HEK293 (cell line): ENCODE measurements at regions not wholly inside any gene's neighbourhood (a gene's known extent, or its start where the extent isn't known, plus 50 kb on each side); places are given as distances from the start of the nearest gene placed in this dataset.

Source experiments
- CTCF ChIA-PET: fragments of 350-600 bp; formaldehyde crosslinking; extraction: SDS; loops from one replicate; lab custom pipeline; 2021; ENCODE audit warnings: antibody characterized with exemption; lab: Yijun Ruan, JAX
- POLR2A ChIA-PET: fragments of 300-600 bp; formaldehyde crosslinking; extraction: SDS; loops from one replicate; lab custom pipeline; 2020; ENCODE audit warnings: antibody characterized with exemption, inconsistent platforms; lab: Yijun Ruan, JAX
- H3K27ac ChIP-seq: fragments of 200-500 bp; sonication (Bioruptor generic); 2 replicates; pipeline ENCODE4 v1.5.1; 2014; ENCODE audit warnings: low read depth, low read length, control low read depth, inconsistent platforms; ENCODE audit errors: extremely low read depth
- H3K36me3 ChIP-seq, 2 experiments: fragments of 200-500 bp in 1 of 2; sonication (Bioruptor generic) in 1 of 2; 1 replicate in 1 of 2; 2 replicates in 1 of 2; pipeline ENCODE4 v1.5.1; 2014 to 2017; ENCODE audit warnings: inconsistent platforms in 2 of 2, low read length in 2 of 2; ENCODE audit not compliant: control insufficient read depth in 2 of 2, insufficient read depth in 1 of 2
- H3K4me1 ChIP-seq: fragments of 200-500 bp; sonication (Bioruptor generic); 2 replicates; pipeline ENCODE4 v1.5.1; 2014; ENCODE audit warnings: mild to moderate bottlenecking, low read length, inconsistent platforms; ENCODE audit not compliant: control insufficient read depth, insufficient read depth
- H3K4me3 ChIP-seq: 2 replicates; pipeline ENCODE4 v1.5.1; 2011; ENCODE audit warnings: low read depth, mild to moderate bottlenecking, control low read depth, low read length, moderate library complexity
- H3K9me3 ChIP-seq: fragments of 200-500 bp; sonication (Bioruptor generic); 2 replicates; pipeline ENCODE4 v1.5.1; 2014; ENCODE audit warnings: low read depth, low read length, inconsistent platforms; ENCODE audit not compliant: control insufficient read depth, insufficient read depth
- HOXA7 ChIP-seq: sonication (generic); formaldehyde crosslinking; IDR thresholded peaks from 2 replicates; pipeline ENCODE4 v1.8.1; 2022; ENCODE audit warnings: missing genetic modification reagents, borderline replicate concordance
- KLF7 ChIP-seq: fragments of 450-650 bp; formaldehyde crosslinking; IDR thresholded peaks from 2 replicates; pipeline ENCODE4 v1.5.1; 2016; ENCODE audit warnings: missing biosample characterization, missing genetic modification characterization, borderline replicate concordance
- SP3 ChIP-seq: fragments of 450-650 bp; formaldehyde crosslinking; IDR thresholded peaks from 2 replicates; pipeline ENCODE4 v1.5.1; 2016; ENCODE audit warnings: missing biosample characterization, missing genetic modification characterization
- ZBTB8A ChIP-seq: fragments of 450-650 bp; formaldehyde crosslinking; IDR thresholded peaks from 2 replicates; pipeline ENCODE4 v1.5.1; 2016; ENCODE audit warnings: missing biosample characterization, missing genetic modification characterization
- ZEB2 ChIP-seq: fragments of 450-650 bp; formaldehyde crosslinking; IDR thresholded peaks from 2 replicates; pipeline ENCODE4 v1.5.1; 2016; ENCODE audit warnings: missing biosample characterization, missing genetic modification characterization
- ZNF274 ChIP-seq, 2 experiments: fragments of 200-500 bp in 1 of 2; fragments of 450-650 bp in 1 of 2; sonication (Bioruptor generic) in 1 of 2; formaldehyde crosslinking in 1 of 2; IDR thresholded peaks; 2 replicates each; pipeline versions ENCODE4 v1.5.1 to v1.6.1; 2014 to 2016; ENCODE audit warnings: borderline replicate concordance in 1 of 2, inconsistent platforms in 1 of 2, low read length in 1 of 2, missing biosample characterization in 1 of 2, missing genetic modification characterization in 1 of 2
- ZNF350 ChIP-seq: fragments of 450-650 bp; formaldehyde crosslinking; IDR thresholded peaks from 2 replicates; pipeline ENCODE4 v1.5.0; 2017; ENCODE audit warnings: missing biosample characterization, mild to moderate bottlenecking, missing genetic modification characterization
- ZNF610 ChIP-seq: fragments of 450-650 bp; formaldehyde crosslinking; IDR thresholded peaks from 2 replicates; pipeline ENCODE4 v1.5.1; 2016; ENCODE audit warnings: missing biosample characterization, missing genetic modification characterization, borderline replicate concordance
- ZNF670 ChIP-seq: fragments of 450-650 bp; formaldehyde crosslinking; IDR thresholded peaks from 2 replicates; pipeline ENCODE4 v1.5.1; 2016; ENCODE audit warnings: missing biosample characterization, missing genetic modification characterization, low read depth
- ZSCAN16 ChIP-seq: fragments of 450-650 bp; formaldehyde crosslinking; IDR thresholded peaks from 2 replicates; pipeline ENCODE4 v1.5.1; 2016; ENCODE audit warnings: missing biosample characterization, missing genetic modification characterization
- TF ChIP-seq, protein P1 (sequence below): fragments of 450-650 bp; formaldehyde crosslinking; IDR thresholded peaks from 2 replicates; pipeline ENCODE4 v1.5.1; 2016; ENCODE audit warnings: missing biosample characterization, missing genetic modification characterization, borderline replicate concordance
- TF ChIP-seq, protein P2 (sequence below): fragments of 450-650 bp; IDR thresholded peaks from 2 replicates; pipeline ENCODE4 v1.5.1; 2018; ENCODE audit warnings: missing biosample characterization, missing genetic modification characterization

DNA sequence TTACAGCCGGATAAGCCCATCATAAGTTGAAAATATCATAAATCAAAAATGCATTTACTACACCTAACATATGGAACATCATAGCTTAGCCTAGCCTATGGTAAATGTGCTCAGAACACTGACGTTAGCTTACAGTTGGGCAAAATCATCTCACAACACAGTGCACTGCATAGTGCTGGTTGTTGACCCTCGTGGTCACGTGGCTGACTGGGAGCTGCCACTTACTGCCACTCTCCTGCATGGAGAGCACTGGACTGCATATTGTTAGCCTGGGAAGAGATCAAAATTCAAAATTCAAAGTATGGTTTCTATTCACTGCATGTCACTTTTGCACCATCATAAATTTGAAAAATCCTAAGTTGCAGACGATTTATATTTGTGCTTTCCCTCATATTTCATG, 94.0 kb upstream of the CACNA2D3 start:
- TF ChIP-seq, protein P1, sequence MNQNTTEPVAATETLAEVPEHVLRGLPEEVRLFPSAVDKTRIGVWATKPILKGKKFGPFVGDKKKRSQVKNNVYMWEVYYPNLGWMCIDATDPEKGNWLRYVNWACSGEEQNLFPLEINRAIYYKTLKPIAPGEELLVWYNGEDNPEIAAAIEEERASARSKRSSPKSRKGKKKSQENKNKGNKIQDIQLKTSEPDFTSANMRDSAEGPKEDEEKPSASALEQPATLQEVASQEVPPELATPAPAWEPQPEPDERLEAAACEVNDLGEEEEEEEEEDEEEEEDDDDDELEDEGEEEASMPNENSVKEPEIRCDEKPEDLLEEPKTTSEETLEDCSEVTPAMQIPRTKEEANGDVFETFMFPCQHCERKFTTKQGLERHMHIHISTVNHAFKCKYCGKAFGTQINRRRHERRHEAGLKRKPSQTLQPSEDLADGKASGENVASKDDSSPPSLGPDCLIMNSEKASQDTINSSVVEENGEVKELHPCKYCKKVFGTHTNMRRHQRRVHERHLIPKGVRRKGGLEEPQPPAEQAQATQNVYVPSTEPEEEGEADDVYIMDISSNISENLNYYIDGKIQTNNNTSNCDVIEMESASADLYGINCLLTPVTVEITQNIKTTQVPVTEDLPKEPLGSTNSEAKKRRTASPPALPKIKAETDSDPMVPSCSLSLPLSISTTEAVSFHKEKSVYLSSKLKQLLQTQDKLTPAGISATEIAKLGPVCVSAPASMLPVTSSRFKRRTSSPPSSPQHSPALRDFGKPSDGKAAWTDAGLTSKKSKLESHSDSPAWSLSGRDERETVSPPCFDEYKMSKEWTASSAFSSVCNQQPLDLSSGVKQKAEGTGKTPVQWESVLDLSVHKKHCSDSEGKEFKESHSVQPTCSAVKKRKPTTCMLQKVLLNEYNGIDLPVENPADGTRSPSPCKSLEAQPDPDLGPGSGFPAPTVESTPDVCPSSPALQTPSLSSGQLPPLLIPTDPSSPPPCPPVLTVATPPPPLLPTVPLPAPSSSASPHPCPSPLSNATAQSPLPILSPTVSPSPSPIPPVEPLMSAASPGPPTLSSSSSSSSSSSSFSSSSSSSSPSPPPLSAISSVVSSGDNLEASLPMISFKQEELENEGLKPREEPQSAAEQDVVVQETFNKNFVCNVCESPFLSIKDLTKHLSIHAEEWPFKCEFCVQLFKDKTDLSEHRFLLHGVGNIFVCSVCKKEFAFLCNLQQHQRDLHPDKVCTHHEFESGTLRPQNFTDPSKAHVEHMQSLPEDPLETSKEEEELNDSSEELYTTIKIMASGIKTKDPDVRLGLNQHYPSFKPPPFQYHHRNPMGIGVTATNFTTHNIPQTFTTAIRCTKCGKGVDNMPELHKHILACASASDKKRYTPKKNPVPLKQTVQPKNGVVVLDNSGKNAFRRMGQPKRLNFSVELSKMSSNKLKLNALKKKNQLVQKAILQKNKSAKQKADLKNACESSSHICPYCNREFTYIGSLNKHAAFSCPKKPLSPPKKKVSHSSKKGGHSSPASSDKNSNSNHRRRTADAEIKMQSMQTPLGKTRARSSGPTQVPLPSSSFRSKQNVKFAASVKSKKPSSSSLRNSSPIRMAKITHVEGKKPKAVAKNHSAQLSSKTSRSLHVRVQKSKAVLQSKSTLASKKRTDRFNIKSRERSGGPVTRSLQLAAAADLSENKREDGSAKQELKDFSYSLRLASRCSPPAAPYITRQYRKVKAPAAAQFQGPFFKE: no peak
- no peak for TF ChIP-seq ZEB2 (tag by site-specific recombination)
- TF ChIP-seq HOXA7 (CRISPR knock-in tag): no peak
- POLR2A ChIA-PET: no interaction called here
- H3K27ac ChIP-seq: no peak overlapping the region
- peaks cover 0 to 3% of the 10 kb centered on the region in 2 experiments; a peak in 1 of 3 replicates for H3K36me3 ChIP-seq
- no peaks in the 10 kb centered on the region for H3K4me1 ChIP-seq
- no peaks in the 10 kb centered on the region for H3K9me3 ChIP-seq
- CTCF ChIA-PET: interaction anchor here (0.5 kb wide), 1 partner anchor 420 kb away, joined by 4 read pairs; no protein-coding TSS in a partner anchor
- no peak overlapping the region for H3K4me3 ChIP-seq

DNA sequence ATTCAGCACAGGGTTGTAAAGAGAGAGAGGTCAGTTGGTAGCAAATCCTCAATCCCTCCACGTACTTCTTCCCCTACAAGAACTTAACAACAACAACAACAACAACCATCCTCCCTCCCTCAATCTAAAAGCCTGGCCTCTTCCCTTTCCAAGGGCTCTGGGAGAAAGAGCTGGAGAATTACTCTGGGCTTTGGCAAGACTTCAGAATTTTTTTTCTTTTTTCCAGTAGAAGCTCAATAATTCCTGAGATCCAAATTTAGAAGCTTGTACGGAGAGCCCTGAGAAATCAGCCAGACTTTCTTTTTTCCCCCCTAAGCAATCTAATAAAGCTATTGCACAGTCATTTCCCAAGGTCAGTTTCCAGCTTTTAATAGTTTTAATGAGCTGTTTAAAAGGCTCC, 95.8 kb upstream of the CACNA2D3 start:
- H3K4me3 ChIP-seq: no peak overlapping the region
- peaks cover 0 to 3% of the 10 kb centered on the region in 2 experiments; a peak in 1 of 3 replicates for H3K36me3 ChIP-seq
- no peaks in the 10 kb centered on the region for H3K4me1 ChIP-seq
- H3K9me3 ChIP-seq: no peaks in the 10 kb centered on the region
- TF ChIP-seq ZNF670 (tag by site-specific recombination) (no peak), ZSCAN16 (tag by site-specific recombination) (no peak), ZNF274 (IDR thresholded peaks at IDR 0.05; ENCODE audit: low read length) (no peak), ZNF274 (tag by site-specific recombination; IDR thresholded peaks at IDR 0.05; ENCODE audit: borderline replicate concordance) (no peak), KLF7 (tag by site-specific recombination) (no peak)
- POLR2A ChIA-PET: no interaction called here
- H3K27ac ChIP-seq: no peak overlapping the region
- CTCF ChIA-PET: no interaction called here

DNA sequence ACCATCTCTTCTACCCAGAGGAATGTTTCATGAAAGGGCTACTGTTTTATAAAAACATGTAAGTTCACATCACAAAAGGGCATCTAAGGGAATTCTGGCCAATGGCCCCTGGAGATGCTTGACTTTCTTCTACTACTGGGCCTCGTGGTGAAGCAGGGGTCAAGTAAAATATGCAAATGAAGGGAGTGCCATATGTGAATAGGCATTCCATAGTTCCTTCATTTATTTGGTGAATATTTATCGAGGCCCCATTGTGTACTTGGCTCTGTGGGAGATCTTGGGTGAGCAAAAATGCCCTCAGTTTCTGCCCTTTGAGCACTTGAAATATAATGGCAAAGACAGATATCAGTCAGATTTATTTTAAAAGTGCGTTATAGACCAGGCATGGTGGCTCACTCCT, 101.3 kb upstream of the CACNA2D3 start:
- ChIA-PET CTCF (no interaction called here), POLR2A (no interaction called here)
- Histone ChIP-seq H3K36me3 (no peaks in the 10 kb centered on the region), H3K4me3 (no peak overlapping the region), H3K4me1 (no peaks in the 10 kb centered on the region), H3K9me3 (no peaks in the 10 kb centered on the region), H3K27ac (no peak overlapping the region)
- TF ChIP-seq ZNF610 (no peak), SP3 (no peak), ZNF350 (no peak), ZBTB8A (no peak)
- TF ChIP-seq, protein P2, sequence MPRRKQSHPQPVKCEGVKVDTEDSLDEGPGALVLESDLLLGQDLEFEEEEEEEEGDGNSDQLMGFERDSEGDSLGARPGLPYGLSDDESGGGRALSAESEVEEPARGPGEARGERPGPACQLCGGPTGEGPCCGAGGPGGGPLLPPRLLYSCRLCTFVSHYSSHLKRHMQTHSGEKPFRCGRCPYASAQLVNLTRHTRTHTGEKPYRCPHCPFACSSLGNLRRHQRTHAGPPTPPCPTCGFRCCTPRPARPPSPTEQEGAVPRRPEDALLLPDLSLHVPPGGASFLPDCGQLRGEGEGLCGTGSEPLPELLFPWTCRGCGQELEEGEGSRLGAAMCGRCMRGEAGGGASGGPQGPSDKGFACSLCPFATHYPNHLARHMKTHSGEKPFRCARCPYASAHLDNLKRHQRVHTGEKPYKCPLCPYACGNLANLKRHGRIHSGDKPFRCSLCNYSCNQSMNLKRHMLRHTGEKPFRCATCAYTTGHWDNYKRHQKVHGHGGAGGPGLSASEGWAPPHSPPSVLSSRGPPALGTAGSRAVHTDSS (tag by site-specific recombination): no peak
